NB4 (cell line): ENCODE measurements at regions not wholly inside any gene's neighbourhood (a gene's known extent, or its start where the extent isn't known, plus 50 kb on each side); places are given as distances from the start of the nearest gene placed in this dataset.

Source experiments
- MYC ChIP-seq: IDR thresholded peaks from 2 replicates; pipeline ENCODE4 v1.6.1; 2011; ENCODE audit warnings: low read depth, low read length
- TF ChIP-seq, protein P1 (sequence below): IDR thresholded peaks from one replicate; pipeline ENCODE4 v1.5.1; 2012; ENCODE audit warnings: low read depth, low read length
- TF ChIP-seq, protein P2 (sequence below): IDR thresholded peaks from 2 replicates; pipeline ENCODE4 v1.6.1; 2011; ENCODE audit warnings: low read depth, low read length

DNA sequence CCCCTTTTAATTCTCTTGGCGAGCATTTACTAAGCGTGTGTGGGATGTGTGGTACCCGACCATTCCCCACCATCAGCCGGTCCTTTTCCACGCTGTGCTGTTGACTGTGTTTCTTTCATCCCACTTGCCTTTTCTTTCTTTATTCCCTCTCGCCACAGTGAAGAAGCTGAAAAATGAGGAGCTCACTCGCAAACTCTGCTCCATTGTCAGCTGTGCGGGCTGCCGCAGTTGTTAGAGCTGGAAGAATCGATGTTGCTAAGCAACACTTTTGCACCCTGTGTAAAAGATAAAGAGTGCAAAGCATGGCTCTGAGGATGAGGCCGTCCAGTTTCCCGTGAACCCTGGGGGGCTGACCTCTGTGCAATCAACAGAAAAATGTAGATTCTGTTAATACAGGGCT lies 203.1 kb upstream of the NEBL start:
- TF ChIP-seq, protein P1, sequence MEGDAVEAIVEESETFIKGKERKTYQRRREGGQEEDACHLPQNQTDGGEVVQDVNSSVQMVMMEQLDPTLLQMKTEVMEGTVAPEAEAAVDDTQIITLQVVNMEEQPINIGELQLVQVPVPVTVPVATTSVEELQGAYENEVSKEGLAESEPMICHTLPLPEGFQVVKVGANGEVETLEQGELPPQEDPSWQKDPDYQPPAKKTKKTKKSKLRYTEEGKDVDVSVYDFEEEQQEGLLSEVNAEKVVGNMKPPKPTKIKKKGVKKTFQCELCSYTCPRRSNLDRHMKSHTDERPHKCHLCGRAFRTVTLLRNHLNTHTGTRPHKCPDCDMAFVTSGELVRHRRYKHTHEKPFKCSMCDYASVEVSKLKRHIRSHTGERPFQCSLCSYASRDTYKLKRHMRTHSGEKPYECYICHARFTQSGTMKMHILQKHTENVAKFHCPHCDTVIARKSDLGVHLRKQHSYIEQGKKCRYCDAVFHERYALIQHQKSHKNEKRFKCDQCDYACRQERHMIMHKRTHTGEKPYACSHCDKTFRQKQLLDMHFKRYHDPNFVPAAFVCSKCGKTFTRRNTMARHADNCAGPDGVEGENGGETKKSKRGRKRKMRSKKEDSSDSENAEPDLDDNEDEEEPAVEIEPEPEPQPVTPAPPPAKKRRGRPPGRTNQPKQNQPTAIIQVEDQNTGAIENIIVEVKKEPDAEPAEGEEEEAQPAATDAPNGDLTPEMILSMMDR = no peak
- no peak for TF ChIP-seq MYC
- TF ChIP-seq, protein P2, sequence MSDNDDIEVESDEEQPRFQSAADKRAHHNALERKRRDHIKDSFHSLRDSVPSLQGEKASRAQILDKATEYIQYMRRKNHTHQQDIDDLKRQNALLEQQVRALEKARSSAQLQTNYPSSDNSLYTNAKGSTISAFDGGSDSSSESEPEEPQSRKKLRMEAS = no peak
